ENCODE measurements at regions not wholly inside any gene's neighbourhood (a gene's known extent, or its start where the extent isn't known, plus 50 kb on each side); places are given as distances from the start of the nearest gene placed in this dataset.

DNA sequence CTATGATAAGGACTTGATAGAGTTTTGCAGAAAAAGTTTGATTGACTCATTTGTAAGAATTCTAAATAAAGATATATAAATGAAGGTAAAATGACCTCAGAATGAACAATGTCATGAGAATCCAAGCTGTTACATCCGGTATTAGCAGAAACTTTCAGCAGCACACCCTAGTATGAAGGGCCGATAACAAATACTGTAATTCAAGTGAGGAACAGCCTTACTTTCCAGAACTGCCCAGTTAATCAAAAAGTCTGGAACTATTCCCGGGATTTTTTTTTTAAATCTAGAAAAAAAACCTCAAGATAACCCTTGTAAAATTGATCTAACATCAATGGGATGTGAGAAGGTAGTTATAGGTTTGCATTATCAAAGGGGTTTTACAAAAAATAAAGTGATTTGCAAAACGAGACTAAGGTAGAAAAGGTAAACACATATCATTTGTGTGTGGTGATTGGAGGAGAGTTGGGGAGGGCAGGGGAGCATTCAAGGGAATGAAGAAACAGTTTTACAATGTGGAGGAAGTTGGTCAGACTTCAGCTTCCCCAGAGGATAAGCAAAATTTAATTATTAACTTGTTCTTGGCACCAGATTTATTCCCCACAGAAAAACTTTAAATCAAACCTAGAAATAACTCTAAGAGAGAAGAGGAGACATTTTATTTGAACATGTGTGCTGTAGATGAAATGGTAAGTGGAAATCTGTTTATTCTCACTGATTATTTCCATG lies 75.9 kb upstream of the VCAM1 start:
- no TSS peak for BruUV-seq (replicated peaks)
- Mint-ChIP-seq H3K36me3 (ENCODE audit: insufficient read depth, unreplicated experiment) (no peaks in the 10 kb centered on the region), H3K4me1 (ENCODE audit: insufficient read depth, unreplicated experiment) (no peaks in the 10 kb centered on the region), H3K27ac (ENCODE audit: low read depth, unreplicated experiment) (no peak overlapping the region), H3K4me3 (ENCODE audit: unreplicated experiment) (no peak overlapping the region), H3K9me3 (ENCODE audit: unreplicated experiment) (peaks cover 6% of the 10 kb centered on the region), H3K27me3 (ENCODE audit: insufficient read depth, unreplicated experiment) (no peaks in the 10 kb centered on the region)
- CTCF ChIA-PET: no interaction called here
- POLR2A ChIA-PET: no interaction called here
- no peak for DNase-seq (ENCODE audit: unreplicated experiment)
- intact Hi-C loops (cut with micrococcal nuclease): no loop called here
- TF ChIP-seq, protein P1, sequence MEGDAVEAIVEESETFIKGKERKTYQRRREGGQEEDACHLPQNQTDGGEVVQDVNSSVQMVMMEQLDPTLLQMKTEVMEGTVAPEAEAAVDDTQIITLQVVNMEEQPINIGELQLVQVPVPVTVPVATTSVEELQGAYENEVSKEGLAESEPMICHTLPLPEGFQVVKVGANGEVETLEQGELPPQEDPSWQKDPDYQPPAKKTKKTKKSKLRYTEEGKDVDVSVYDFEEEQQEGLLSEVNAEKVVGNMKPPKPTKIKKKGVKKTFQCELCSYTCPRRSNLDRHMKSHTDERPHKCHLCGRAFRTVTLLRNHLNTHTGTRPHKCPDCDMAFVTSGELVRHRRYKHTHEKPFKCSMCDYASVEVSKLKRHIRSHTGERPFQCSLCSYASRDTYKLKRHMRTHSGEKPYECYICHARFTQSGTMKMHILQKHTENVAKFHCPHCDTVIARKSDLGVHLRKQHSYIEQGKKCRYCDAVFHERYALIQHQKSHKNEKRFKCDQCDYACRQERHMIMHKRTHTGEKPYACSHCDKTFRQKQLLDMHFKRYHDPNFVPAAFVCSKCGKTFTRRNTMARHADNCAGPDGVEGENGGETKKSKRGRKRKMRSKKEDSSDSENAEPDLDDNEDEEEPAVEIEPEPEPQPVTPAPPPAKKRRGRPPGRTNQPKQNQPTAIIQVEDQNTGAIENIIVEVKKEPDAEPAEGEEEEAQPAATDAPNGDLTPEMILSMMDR (IDR thresholded peaks at IDR 0.05; ENCODE audit: unreplicated experiment): no peak

DNA sequence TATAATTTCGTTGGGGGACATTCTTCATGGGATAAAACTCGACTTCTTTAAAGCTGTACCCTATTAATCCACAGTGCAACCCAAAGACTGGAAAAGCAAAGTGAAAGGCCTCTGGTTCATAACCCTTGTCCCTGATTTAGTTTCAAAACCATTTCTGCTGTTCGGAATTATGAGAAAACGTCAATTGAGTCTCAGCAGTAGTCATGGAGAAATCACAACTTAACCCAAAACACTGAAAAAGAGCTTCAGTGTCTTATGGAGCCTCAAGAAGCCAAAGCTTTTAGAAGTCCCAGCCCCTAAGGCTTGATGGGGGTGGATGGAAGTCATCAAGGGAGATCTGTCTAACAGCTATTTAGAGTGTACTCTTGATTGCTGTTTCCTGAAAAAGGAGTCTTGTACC lies 73.5 kb upstream of the VCAM1 start:
- peaks cover 11% of the 10 kb centered on the region for H3K27me3 Mint-ChIP-seq (ENCODE audit: insufficient read depth, unreplicated experiment)
- no peaks in the 10 kb centered on the region for H3K36me3 Mint-ChIP-seq (ENCODE audit: insufficient read depth, unreplicated experiment)
- ChIA-PET CTCF (interaction anchor here (0.5 to 0.6 kb wide), 3 partner anchors 19 to 328 kb away, joined by 3 read pairs; no protein-coding TSS in a partner anchor), POLR2A (no interaction called here)
- no peaks in the 10 kb centered on the region for H3K4me1 Mint-ChIP-seq (ENCODE audit: insufficient read depth, unreplicated experiment)
- TF ChIP-seq, protein P1 (IDR thresholded peaks at IDR 0.05; ENCODE audit: unreplicated experiment): no peak
- no peak overlapping the region for H3K27ac Mint-ChIP-seq (ENCODE audit: low read depth, unreplicated experiment)
- intact Hi-C loops (cut with micrococcal nuclease): no loop called here
- H3K4me3 Mint-ChIP-seq (ENCODE audit: unreplicated experiment): no peak overlapping the region
- no peak for DNase-seq (ENCODE audit: unreplicated experiment)
- no TSS peak for BruUV-seq (replicated peaks)
- H3K9me3 Mint-ChIP-seq (ENCODE audit: unreplicated experiment): peaks cover 19% of the 10 kb centered on the region

DNA sequence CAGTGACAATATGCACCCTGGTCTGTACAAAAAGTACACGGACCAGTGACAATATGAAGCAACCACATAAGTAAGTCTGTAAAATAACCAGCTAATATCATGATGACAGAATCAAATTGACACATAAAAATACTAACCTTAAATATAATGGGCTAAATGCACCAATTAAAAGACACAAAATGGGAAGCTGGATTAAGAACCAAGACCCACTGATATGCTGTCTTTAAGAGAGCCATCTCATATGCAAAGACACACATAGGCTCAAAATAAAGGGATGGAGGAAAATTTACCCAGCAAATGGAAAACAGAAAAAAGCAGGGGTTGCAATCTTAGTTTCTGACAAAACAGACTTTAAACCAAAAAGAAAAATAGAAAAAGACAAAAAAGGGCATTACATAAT lies 70.4 kb upstream of the VCAM1 start:
- Mint-ChIP-seq H3K27ac (ENCODE audit: low read depth, unreplicated experiment) (no peak overlapping the region), H3K4me1 (ENCODE audit: insufficient read depth, unreplicated experiment) (no peaks in the 10 kb centered on the region), H3K36me3 (ENCODE audit: insufficient read depth, unreplicated experiment) (no peaks in the 10 kb centered on the region), H3K9me3 (ENCODE audit: unreplicated experiment) (peaks cover 19% of the 10 kb centered on the region), H3K27me3 (ENCODE audit: insufficient read depth, unreplicated experiment) (peaks cover 11% of the 10 kb centered on the region), H3K4me3 (ENCODE audit: unreplicated experiment) (no peak overlapping the region)
- POLR2A ChIA-PET: no interaction called here
- DNase-seq (ENCODE audit: unreplicated experiment): no peak
- CTCF ChIA-PET: no interaction called here
- no TSS peak for BruUV-seq (replicated peaks)
- TF ChIP-seq, protein P1 (IDR thresholded peaks at IDR 0.05; ENCODE audit: unreplicated experiment): no peak
- intact Hi-C loops (cut with micrococcal nuclease): no loop called here

DNA sequence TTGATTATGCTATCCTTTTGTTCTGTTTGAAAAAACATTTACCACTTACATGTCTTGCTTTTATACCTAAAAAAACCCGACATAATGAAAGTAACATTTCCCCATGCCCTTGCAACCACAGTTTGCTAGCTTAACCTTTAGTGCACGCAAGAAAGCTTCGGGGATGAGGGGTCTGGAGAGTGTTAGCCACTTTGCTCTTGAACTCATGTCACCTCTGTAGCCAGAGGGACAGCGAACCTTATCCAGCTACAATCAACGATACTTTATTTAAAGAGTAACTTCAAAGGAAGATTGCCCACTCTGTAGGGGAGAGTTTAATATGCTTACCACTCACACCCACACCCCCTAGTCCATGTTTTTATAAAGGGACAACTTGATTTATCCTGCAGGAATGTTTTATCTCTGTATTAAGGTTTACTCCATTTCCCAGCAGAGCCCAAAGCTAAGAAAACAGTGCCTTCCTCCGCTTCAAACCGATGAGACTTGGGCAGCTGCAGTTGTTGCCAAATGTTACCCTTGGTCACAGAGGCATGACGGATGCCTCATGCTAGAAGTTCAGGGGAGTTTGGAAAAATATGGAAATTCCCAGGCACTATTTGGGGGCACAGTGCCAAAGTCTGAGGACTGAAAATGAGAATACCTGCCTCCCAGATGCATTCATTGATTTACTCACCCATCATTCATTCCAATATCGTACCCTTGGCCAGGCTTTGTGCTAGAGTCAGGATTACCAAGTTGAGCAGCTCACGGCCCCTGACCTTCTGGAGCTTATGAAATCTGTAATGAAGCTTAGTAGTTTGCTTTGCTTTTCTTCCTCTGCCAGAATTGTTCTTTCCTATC lies 61.4 kb upstream of the VCAM1 start:
- Mint-ChIP-seq H3K4me1 (ENCODE audit: insufficient read depth, unreplicated experiment) (no peaks in the 10 kb centered on the region), H3K36me3 (ENCODE audit: insufficient read depth, unreplicated experiment) (no peaks in the 10 kb centered on the region), H3K4me3 (ENCODE audit: unreplicated experiment) (no peak overlapping the region), H3K27me3 (ENCODE audit: insufficient read depth, unreplicated experiment) (no peaks in the 10 kb centered on the region), H3K27ac (ENCODE audit: low read depth, unreplicated experiment) (no peak overlapping the region), H3K9me3 (ENCODE audit: unreplicated experiment) (no peaks in the 10 kb centered on the region)
- TF ChIP-seq, protein P1 (IDR thresholded peaks at IDR 0.05; ENCODE audit: unreplicated experiment): no peak
- no peak for DNase-seq (ENCODE audit: unreplicated experiment)
- ChIA-PET CTCF (interaction anchor here (1.1 kb wide), 1 partner anchor 199 kb away, joined by 3 read pairs; no protein-coding TSS in a partner anchor), POLR2A (interaction anchor here (0.6 kb wide), 1 partner anchor 51 kb away, joined by 3 read pairs; no protein-coding TSS in a partner anchor)
- BruUV-seq (replicated peaks): no TSS peak
- intact Hi-C loops (cut with micrococcal nuclease): no loop called here
